NB4 (cell line): ENCODE measurements at regions not wholly inside any gene's neighbourhood (a gene's known extent, or its start where the extent isn't known, plus 50 kb on each side); places are given as distances from the start of the nearest gene placed in this dataset.
A peak's percentile ranks its signal among the peaks of the same experiment; 100 is the strongest.

ENCODE experiments used
- DNase-seq: peaks from one replicate; pipeline ENCODE4 v3.0.0; 2010; ENCODE audit warnings: low read depth
- H3K4me3 ChIP-seq: one replicate; pipeline ENCODE4 v1.5.1; 2011; ENCODE audit warnings: mild to moderate bottlenecking, low read depth, low read length, moderate library complexity
- MYC ChIP-seq: IDR thresholded peaks from 2 replicates; pipeline ENCODE4 v1.6.1; 2011; ENCODE audit warnings: low read depth, low read length
- POLR2A ChIP-seq: IDR thresholded peaks from 2 replicates; pipeline ENCODE4 v1.6.1; 2011; ENCODE audit warnings: mild to moderate bottlenecking; ENCODE audit not compliant: insufficient read length; ENCODE audit errors: extremely low read depth
- TF ChIP-seq, protein P1 (sequence below): IDR thresholded peaks from 2 replicates; pipeline ENCODE4 v1.6.1; 2011; ENCODE audit warnings: low read depth, low read length
- TF ChIP-seq, protein P2 (sequence below): IDR thresholded peaks from one replicate; pipeline ENCODE4 v1.5.1; 2012; ENCODE audit warnings: low read depth, low read length

DNA sequence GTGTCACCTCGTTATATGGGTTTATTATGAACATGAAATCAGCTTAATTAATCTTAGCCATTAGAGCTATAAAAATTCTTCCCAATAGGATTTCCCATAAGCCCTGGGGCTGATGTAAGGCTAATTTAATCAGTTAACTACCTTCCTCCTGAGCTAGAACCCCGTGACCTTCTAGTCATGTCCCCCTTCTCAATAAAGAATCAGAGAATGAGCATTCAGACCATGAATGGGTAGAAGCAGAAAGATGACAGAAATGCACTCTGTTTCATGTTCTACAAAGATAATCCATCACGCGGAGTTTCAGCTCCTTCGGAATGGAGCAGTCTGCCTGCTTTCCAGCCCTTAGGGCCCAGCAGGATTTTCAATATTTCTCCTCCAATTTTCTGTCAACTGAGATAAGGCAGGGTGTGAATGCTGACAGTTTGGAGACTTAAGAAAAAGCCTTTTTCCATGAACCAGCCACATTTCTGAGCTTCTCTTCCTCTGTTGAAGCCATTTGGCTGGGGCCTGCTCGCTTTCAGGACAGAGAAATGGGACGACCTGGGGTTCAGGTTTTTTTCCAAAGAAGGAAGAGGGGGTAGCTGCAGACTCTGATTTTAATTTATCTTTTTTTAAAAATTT is 211.0 kb downstream of the NEBL start:
- no peak overlapping the region for H3K4me3 ChIP-seq
- no peak for DNase-seq
- TF ChIP-seq, protein P1, sequence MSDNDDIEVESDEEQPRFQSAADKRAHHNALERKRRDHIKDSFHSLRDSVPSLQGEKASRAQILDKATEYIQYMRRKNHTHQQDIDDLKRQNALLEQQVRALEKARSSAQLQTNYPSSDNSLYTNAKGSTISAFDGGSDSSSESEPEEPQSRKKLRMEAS, result no peak
- TF ChIP-seq, protein P2, sequence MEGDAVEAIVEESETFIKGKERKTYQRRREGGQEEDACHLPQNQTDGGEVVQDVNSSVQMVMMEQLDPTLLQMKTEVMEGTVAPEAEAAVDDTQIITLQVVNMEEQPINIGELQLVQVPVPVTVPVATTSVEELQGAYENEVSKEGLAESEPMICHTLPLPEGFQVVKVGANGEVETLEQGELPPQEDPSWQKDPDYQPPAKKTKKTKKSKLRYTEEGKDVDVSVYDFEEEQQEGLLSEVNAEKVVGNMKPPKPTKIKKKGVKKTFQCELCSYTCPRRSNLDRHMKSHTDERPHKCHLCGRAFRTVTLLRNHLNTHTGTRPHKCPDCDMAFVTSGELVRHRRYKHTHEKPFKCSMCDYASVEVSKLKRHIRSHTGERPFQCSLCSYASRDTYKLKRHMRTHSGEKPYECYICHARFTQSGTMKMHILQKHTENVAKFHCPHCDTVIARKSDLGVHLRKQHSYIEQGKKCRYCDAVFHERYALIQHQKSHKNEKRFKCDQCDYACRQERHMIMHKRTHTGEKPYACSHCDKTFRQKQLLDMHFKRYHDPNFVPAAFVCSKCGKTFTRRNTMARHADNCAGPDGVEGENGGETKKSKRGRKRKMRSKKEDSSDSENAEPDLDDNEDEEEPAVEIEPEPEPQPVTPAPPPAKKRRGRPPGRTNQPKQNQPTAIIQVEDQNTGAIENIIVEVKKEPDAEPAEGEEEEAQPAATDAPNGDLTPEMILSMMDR, result no peak
- TF ChIP-seq POLR2A (no peak), MYC (no peak)

DNA sequence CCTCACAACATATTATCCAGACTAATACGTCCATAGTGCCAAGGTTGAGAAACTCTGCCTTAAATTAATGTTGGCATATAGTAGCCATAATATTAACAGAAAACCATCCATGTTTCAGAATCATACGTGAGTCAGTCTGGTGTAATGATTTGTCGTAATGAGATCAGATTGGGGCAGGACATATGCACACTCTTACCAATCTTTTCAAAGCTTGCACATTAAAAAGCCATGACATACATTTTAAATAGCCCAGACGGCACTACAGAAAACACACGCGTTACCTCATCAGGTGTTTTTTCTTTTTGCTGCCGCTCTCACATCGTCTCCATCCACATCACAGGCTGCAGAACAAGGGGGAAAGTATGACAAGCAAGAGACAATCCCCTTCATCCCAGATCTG is 211.6 kb downstream of the NEBL start:
- no peak for DNase-seq

DNA sequence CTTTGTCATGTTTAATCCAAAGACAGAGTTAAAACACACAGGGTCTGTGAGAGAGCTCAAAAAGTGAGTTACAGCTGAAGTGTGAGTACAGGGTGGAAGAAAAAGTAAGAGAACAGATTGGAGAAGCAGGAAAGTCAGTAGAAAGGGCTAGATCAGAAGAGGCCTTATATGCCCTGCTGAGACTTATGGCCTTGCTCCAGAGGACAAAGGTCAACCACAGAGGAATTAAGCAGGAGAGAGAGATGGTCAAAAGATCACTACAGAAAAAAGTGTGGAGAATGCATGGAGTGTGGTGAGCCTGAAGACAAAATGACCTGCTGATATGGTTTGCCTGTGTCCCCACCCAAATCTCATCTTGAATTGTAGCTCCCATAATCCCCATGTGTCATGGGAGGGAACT is 213.8 kb downstream of the NEBL start:
- TF ChIP-seq MYC (no peak), POLR2A (no peak)
- TF ChIP-seq, protein P1, result no peak
- TF ChIP-seq, protein P2, result no peak
- no peak overlapping the region for H3K4me3 ChIP-seq
- no peak for DNase-seq

More for the DNA sequence above, 211.6 kb downstream of the NEBL start:
- TF ChIP-seq, protein P1, result no peak
- TF ChIP-seq, protein P2, result no peak
- no peak for TF ChIP-seq POLR2A
- H3K4me3 ChIP-seq, result no peak overlapping the region

DNA sequence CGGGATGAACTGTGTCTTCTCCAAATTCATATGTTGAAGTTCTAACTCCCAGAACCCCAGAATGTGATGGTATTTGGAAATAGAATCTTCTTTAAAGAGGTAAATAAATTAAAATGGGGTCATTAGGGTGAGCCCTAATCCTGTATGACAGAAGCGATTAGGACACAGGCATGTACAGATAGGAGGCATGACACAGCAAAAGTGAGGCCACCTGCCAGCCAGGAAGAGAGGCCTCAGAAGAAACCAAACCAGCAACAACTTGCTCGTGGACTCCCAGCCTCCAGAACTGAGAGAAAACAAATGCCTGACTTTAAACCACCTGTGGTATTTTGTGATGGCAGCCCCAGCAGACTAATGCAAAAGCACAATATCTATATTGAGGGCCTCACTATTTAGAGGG is 214.3 kb downstream of the NEBL start:
- DNase-seq, result peak; percentile 0
- TF ChIP-seq, protein P1, result no peak
- TF ChIP-seq POLR2A, result no peak
- no peak for TF ChIP-seq MYC
- TF ChIP-seq, protein P2, result no peak
- H3K4me3 ChIP-seq, result no peak overlapping the region

DNA sequence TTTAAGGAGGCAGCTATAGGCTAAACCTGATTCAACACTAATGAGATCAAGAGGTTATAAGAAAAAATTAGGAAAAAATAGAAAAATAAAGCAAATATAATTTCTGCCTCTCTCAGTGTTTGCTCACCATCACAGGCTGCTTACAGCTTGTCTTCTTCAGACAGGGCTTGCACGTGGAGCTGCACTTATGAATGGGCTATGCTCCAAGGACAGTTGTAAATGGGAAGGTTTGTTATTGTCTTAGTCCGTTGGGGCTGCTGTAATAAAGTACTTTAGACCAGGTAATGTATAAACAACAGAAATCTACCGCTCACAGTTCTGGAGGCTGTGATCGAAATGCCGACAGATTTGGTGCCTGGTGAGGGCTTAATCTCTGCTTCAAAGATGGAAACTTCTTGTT is 219.8 kb downstream of the NEBL start:
- TF ChIP-seq, protein P1, result no peak
- TF ChIP-seq, protein P2, result no peak
- TF ChIP-seq MYC (no peak), POLR2A (no peak)
- H3K4me3 ChIP-seq, result no peak overlapping the region
- DNase-seq, result no peak

DNA sequence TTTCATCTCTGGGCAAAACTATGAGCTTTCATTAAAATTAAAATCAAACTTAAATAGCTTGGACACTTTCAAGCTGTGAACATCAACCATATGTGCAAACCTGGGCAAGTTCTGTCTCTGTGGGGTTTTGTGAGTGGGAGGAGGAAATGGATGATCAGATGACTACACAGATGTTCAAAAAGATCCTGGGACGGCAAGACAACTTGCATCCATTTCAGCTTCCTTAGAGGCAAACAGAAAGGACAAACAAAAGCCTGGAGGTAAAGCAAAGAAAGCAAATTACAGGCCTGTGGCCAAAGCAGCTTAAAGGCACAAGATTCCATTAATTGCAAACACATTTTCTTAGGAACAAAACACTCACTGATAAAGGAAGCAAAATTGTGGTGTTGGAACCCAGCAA is 222.2 kb downstream of the NEBL start:
- no peak overlapping the region for H3K4me3 ChIP-seq
- TF ChIP-seq POLR2A (no peak), MYC (no peak)
- TF ChIP-seq, protein P1, result no peak
- TF ChIP-seq, protein P2, result no peak
- DNase-seq, result no peak
